ENCODE measurements at regions not wholly inside any gene's neighbourhood (a gene's known extent, or its start where the extent isn't known, plus 50 kb on each side); places are given as distances from the start of the nearest gene placed in this dataset.

GRCh38 chrX:2589186-2590020 is 88.6 kb upstream of the DHRSX start:
- TF ChIP-seq CTCF (IDR thresholded peaks at IDR 0.05) (no peak), EP300 (IDR thresholded peaks at IDR 0.05) (no peak)

Measured in esophagus muscularis mucosa (tissue), 3 donors.